HG03039 (cell line): ENCODE measurements at regions not wholly inside any gene's neighbourhood (a gene's known extent, or its start where the extent isn't known, plus 50 kb on each side); places are given as distances from the start of the nearest gene placed in this dataset.
A peak's percentile ranks its signal among the peaks of the same experiment; 100 is the strongest.
"Not testable (repeated sequence)": the region's sequence is repeated elsewhere in the genome, so short reads cannot be mapped to it uniquely, and the experiment has no call there.

Source experiments
- ATAC-seq: cut with Tn5 transposase; IDR thresholded peaks from one replicate; pipeline ENCODE4 v1.9.1; 2021; ENCODE audit warnings: mild to moderate bottlenecking, moderate library complexity; ENCODE audit not compliant: unreplicated experiment

DNA sequence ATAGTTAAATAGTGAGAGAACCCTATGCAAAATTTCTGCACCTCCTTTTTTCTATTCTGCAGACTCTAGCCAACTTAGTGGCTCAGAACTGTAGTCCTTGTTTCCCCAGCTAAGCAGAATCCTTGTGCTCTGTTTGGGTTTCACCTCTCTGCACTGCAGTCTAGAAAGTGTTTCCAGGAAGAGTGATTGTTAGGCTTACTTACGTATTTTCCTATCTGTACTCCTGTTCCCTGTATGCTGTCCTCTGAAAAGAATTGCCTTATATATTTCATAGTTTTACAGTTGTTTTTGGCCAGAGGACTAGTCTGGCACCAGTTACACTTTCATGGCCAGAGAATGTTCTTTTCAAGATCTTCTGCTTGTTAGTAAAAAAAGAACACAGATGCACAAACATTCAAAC is 154.6 kb upstream of the POT1 start:
- no peak for ATAC-seq

- ATAC-seq, result no peak
Measured at GRCh38 chr7:125074141-125074540, 144.5 kb upstream of the POT1 start.

DNA sequence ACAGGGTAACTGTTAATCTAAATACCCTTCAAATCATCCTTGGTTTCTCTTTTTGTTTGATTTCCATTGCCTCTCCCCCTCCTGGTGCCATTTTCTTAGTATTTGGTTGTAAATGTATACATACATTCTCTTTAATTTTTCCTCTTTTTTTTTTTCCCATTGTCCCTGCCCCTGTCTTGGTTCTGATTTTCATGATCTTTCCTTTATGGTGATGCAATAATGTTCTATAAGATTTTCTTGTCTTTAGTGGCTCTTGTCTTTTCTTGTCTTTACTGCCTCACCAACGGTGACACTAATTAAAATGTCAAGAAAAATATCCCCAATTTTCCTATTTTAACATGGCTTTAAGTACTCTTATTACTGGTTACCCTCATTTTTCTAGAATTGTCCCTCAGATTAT is 135.9 kb upstream of the POT1 start:
- no peak for ATAC-seq

DNA sequence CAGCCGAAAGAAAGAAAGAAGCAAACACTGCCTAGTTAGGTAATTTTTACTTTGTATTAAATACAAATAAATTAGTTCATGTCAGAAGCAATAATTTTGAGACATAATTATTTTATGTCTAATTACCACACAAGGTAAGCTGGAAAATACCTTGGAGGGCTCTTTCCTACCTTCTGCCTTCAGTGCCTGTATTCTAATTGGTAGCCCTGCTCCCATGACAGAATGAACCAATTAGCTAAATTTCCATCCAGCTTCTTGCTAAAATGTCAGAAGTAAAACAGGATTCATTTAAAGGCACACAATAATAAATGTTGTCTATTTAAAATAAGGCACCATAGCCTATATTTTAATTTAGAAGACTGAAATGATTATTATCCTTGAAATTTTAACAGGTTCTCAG is 135.4 kb upstream of the POT1 start:
- no peak for ATAC-seq

- peak; percentile 96 for ATAC-seq
Measured at GRCh38 chr7:125061776-125062397, 132.3 kb upstream of the POT1 start.

DNA sequence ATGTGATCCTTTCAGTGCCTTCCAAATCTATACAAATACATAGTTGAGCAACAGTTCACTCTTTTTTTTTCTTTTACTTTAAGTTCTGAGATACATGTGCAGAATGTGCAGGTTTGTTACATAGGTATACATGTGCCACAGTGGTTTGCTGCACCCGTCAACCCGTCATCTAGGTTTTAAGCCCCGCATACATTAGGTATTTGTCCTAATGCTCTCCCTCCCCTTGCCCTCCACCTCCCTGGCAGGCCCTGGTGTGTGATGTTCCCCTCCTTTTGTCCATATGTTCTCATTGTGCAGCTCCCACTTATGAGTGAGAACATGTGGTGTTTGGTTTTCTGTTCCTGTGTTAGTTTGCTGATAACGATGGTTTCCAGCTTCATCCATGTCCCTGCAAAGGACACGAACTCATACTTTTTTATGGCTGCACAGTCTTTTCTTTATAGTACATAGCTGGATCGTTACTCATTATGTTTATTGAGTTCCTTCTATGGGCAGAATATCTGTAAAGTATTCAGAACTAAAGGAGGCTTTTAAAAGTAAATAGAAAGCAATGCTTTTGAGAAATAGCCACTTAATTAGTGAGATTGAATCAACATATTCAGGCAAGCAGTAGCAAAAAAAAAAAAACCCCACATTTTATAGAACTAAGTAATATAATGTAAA is 131.6 kb upstream of the POT1 start:
- ATAC-seq, result not testable (repeated sequence)

GRCh38 chr7:125059861-125060456 is 130.3 kb upstream of the POT1 start:
- no peak for ATAC-seq

DNA sequence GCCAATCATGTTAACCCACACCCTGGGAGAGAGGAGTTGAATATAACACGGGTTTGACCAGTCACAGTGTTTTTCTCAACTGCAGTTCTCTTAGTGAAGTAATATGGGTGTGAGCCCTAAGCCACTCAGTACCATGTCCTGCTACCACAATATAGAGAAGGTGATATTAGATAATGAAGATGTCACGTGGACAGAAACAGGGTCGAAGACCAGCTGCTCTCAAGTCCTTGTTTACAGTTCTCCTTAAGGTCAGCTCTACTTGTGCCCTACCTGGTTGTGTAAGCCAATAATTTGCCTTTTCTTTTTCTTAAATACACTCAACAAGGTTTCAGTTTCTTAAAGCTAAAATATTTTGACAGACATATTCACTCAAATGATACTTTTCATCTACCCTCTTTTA is 128.3 kb upstream of the POT1 start:
- ATAC-seq, result no peak

- ATAC-seq, result no peak
Measured at GRCh38 chr7:125055376-125055775, 125.8 kb upstream of the POT1 start.

DNA sequence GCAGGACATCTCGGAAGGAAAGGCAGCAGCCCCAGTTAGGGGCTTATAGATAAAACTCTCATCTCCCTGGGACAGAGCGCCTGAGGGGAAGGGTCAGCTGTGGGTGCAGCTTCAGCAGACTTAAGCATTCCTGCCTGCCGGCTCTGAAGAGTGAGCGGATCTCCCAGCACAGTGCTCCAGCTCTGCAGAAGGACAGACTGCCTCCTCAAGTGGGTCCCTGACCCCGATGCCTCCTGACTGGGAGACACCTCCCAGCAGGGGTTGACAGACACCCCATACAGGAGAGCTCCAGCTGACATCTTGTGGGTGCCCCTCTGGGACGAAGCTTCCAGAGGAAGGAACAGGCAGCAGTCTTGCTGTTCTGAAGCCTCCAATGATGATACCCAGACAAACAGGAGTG is 117.1 kb upstream of the POT1 start:
- ATAC-seq, result no peak

DNA sequence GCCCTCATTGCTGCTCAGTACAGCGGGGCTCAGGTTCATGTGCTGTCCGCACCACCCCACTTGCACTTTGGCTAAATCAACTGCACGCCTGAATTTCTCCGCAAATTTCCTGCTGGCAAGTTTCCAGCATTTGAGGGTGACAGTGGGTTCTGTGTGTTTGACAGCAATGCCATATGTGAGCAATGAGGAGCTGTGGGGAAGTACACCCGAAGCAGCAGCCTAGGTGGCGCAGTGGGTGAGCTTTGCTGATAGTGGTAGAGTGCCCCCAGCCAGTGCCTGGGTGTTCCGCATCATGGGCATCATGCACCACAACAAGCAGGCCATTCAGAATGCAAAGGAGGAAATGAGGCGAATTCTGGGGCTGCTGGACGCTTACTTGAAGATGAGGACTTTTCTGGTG is 103.9 kb upstream of the POT1 start:
- ATAC-seq, result no peak

DNA sequence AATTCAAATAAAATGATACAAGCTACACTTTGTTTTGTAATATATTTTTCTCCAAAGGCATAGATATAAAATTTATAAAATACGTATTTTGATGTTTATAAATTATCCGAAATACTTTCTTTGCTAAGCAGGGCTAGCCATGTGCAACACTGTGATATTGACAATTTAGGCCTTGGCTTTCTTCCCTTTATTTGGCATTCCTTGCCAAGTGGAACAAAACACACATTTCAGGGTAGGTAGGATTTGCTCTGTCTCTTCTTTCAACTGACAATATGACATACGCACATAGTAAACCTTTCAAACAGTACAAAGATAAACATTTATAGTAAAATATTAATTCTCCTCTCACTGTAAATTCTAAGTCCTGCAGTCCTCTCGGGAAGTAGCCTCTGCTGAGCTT is 103.3 kb upstream of the POT1 start:
- no peak for ATAC-seq

GRCh38 chr7:125030756-125031387 is 101.2 kb upstream of the POT1 start:
- ATAC-seq, result no peak

DNA sequence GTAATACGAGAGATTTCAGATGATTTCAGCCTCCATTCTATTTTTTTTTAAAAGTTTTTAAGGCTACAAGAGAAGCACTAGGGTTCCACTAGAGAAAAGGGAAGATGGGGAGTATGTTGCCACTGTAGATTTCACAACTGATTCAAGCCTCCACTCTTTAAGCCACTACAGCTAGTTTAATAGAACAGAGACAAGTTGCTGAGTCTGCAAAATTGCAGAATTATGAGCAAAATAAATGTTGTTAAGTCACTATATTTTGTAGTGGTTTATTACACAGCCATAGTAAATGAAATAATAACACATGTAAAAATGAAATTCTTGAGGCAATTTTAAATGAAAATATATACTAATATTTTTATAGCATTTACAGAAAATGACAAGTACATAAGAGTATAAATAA is 96.0 kb upstream of the POT1 start:
- ATAC-seq, result no peak

DNA sequence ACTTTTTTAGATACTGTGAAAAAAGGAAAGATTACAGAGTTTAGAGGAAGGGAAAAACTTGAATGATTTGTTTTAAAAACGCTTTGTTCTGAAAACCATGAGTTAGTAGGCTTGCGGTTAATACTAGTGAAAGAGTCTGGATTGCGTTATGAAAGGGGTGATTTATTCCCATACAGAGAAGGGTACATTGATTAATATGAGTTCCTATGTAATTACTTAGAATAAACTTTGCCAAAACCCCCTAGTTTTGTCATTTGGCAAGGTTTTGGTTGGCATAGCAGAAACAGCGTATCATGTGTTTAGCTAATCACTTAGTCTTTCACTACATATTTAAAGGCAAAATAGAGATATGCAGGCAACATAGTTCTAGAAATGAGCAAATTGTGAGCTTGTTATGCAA is 91.2 kb upstream of the POT1 start:
- ATAC-seq, result no peak

DNA sequence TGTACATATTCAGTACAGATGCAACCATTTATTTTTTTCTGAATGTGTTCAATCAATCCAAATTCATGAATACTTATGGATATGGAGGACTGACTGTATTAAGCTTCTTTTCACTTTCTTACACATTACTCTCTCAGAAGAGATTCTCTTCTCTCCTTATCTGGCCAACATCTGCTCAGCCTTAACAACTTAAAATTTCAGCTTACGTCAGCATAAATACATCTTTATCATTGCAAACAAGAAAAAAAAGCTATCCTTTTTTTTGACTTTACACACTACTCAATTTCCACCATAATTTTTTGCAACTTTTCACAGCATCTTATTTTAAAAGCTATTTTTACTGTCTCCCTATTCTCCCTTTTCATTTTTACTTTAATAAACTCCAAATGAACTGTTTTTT is 80.9 kb upstream of the POT1 start:
- no peak for ATAC-seq

GRCh38 chr7:124996778-124997177 is 67.2 kb upstream of the POT1 start:
- ATAC-seq, result no peak

DNA sequence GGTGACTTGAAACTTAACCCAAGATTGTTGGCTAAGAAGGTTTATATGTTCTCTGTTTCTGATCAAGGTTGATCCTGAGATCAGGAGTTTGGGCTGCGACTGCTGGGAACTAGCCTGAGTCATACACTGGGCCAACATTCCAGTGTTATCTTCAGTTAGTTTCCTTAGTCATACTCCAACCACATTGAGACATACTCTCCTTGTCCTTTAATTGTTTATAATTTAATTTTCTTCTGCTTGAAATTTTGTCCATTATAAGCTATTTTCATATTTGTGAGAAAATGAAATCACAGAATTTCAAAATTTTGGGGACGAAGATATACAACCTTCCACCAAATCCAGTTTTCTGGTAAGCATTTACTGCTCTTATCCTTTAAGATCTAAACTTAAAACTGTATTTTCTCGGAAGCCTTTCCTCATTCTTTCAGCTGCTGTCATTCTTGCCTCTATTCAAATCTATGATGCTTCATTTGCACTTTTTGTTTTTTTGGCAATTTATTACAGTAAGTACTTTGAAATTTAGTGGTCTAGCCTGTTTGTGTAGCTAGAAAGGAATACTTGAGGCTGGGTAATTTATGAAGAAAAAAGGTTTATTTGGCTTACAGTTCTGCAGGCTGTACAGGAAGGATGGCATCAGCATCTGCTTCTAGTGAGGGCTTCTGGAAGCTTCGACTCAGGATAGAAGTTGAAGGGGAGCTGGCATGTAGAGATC is 63.4 kb upstream of the POT1 start:
- ATAC-seq, result no peak

DNA sequence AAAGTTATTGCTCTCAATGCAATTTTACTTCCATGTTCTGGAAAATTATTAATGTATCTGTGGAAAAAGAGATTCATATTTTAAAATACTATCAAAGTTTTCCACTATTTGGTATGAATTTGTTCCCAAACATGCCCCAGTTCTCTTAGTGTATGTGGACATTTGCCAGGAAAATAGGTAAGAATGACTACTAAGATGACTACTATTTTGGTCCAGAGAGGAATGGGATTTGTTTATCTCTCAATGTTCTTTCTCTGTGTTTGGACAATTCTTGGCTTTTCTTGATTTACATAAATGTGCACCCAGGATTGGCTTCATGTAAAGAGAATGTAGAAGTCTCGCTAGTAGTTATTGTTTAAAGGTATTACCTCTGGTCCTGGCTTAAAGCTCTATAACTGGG is 60.3 kb upstream of the POT1 start:
- ATAC-seq, result no peak
